Stomach (tissue), 8 donors: ENCODE measurements at regions not wholly inside any gene's neighbourhood (a gene's known extent, or its start where the extent isn't known, plus 50 kb on each side); places are given as distances from the start of the nearest gene placed in this dataset.

Experiments used
- DNase-seq, 2 donors: peaks; one replicate each; pipeline versions ENCODE4 v3.0.0 to v3.0.0-alpha.2; 2013 to 2019
- H3K27ac ChIP-seq, 5 donors: fragments of 200-600 bp in 4 of 5; sonication (generic) in 4 of 5; one replicate each; pipeline ENCODE4 v1.5.1; 2013 to 2019; ENCODE audit warnings: mild to moderate bottlenecking in 1 of 5, moderate library complexity in 1 of 5
- H3K27me3 ChIP-seq, 3 donors: fragments of 200-600 bp; sonication (generic); one replicate each; pipeline ENCODE4 v1.5.1; 2017 to 2019; ENCODE audit warnings: mixed run types in 1 of 3
- H3K36me3 ChIP-seq, 4 donors: fragments of 200-600 bp; sonication (generic); 1 replicate in 3 of 4; 2 replicates in 1 of 4; pipeline ENCODE4 v1.5.1; 2016 to 2019
- H3K4me1 ChIP-seq, 4 donors: fragments of 200-600 bp; sonication (generic); one replicate each; pipeline ENCODE4 v1.5.1; 2016 to 2019
- H3K4me3 ChIP-seq, 4 donors: fragments of 200-600 bp; sonication (generic) in 3 of 4; one replicate each; pipeline ENCODE4 v1.5.1; 2016 to 2019; ENCODE audit warnings: mild to moderate bottlenecking in 1 of 4
- H3K9me3 ChIP-seq, 4 donors: fragments of 200-600 bp; sonication (generic); one replicate each; pipeline ENCODE4 v1.5.1; 2016 to 2019
- EP300 ChIP-seq: sonication (generic); formaldehyde crosslinking; IDR thresholded peaks from one replicate; pipeline ENCODE4 v1.6.1; 2017; ENCODE audit warnings: antibody characterized with exemption
- POLR2A ChIP-seq, 4 donors: fragments of 450-650 bp; IDR thresholded peaks; one replicate each; pipeline ENCODE4 v1.6.1; 2016; ENCODE audit warnings: antibody characterized with exemption in 4 of 4, control low read depth in 2 of 4, mild to moderate bottlenecking in 1 of 4, moderate library complexity in 1 of 4
- POLR2AphosphoS5 ChIP-seq, 3 donors: sonication (generic); formaldehyde crosslinking; IDR thresholded peaks; one replicate each; pipeline ENCODE4 v1.6.1; 2016; ENCODE audit warnings: antibody characterized with exemption in 3 of 3
- WGBS, 5 donors: extraction: QIAGEN DNeasy Blood & Tissue Kit in 3 of 5; methylation state at CpG; one replicate each; pipeline versions ENCODE4 v1.1.5 to v1.1.7; 2013 to 2018; 5-methylcytosine and 5-hydroxymethylcytosine counted together
- intact Hi-C: fragments of 100-400 bp; cut with DNase I; formaldehyde crosslinking; loops from one replicate; pipeline ENCODE4 v1.15.1; 2023; ENCODE audit warnings: low total_unique reads
- TF ChIP-seq, protein P1 (sequence below), 7 experiments: fragments of 450-650 bp in 4 of 7; fragments of 200-600 bp in 3 of 7; sonication (generic) in 3 of 7; IDR thresholded peaks; one replicate each; pipeline ENCODE4 v1.5.1; 2016 to 2019; ENCODE audit warnings: antibody characterized with exemption in 7 of 7, control low read depth in 2 of 7, mild to moderate bottlenecking in 1 of 7
- donor health status: healthy with polysubstance abuse.
- donor health status: Bipolar disorder and iron deficiency.
- donor health status: healthy.

DNA sequence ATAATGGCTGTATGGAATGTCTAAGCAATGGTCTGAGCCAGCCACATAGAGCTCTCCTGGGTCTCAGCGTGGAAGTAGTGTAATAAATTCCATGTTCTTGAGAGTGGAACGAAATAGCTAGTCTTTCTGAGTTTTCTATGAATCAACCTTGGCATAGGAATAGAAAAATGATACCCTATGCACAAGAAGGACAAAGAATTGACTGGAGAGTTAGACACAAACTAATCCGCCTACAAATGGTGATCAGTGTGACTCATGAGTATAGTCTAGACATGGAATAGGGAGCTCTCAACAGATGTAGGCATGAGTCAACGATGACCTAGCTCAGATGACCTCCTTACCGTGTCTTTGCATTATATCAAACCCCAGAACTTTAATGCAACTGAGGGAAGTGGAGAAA, 256.8 kb upstream of the GRIN3A start:
- no peak for TF ChIP-seq EP300
- no peak for TF ChIP-seq POLR2A (IDR thresholded peaks at IDR 0.05)
- TF ChIP-seq POLR2AphosphoS5 (IDR thresholded peaks at IDR 0.05) = no peak
- TF ChIP-seq, protein P1, sequence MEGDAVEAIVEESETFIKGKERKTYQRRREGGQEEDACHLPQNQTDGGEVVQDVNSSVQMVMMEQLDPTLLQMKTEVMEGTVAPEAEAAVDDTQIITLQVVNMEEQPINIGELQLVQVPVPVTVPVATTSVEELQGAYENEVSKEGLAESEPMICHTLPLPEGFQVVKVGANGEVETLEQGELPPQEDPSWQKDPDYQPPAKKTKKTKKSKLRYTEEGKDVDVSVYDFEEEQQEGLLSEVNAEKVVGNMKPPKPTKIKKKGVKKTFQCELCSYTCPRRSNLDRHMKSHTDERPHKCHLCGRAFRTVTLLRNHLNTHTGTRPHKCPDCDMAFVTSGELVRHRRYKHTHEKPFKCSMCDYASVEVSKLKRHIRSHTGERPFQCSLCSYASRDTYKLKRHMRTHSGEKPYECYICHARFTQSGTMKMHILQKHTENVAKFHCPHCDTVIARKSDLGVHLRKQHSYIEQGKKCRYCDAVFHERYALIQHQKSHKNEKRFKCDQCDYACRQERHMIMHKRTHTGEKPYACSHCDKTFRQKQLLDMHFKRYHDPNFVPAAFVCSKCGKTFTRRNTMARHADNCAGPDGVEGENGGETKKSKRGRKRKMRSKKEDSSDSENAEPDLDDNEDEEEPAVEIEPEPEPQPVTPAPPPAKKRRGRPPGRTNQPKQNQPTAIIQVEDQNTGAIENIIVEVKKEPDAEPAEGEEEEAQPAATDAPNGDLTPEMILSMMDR (IDR thresholded peaks at IDR 0.05) = no peak
- Histone ChIP-seq H3K4me3 (no peak overlapping the region), H3K27me3 (no peaks in the 10 kb centered on the region), H3K27ac (no peak overlapping the region), H3K36me3 (no peaks in the 10 kb centered on the region), H3K9me3 (no peaks in the 10 kb centered on the region), H3K4me1 (no peaks in the 10 kb centered on the region)
- intact Hi-C loops = no loop called here
- no peak for DNase-seq
- WGBS, 5 donors = 52 to 63% (median 60%) methylated on average over 5 of the region's 5 CpGs

DNA sequence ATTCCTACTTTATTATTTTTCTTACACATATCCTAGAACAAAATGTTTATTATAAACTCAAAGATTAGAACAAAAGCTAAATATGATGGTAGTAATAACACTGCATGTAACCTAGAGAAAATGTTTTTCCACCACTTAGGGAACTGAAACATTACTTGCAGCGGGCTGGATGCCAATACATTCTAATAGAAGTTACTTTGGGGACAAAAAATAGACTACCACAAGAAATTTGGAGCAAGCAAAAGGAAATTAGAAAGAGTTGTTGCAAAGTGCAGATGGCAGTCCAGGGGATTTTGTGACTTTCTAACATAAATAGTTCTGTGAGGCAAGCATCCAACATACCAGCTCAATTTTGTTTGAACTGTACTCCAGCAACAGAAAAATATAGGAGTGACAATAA, 255.3 kb upstream of the GRIN3A start:
- 66 to 80% (median 69%) methylated on average over 1 of the region's 1 CpG for whole genome bisulfite sequencing, 5 donors

DNA sequence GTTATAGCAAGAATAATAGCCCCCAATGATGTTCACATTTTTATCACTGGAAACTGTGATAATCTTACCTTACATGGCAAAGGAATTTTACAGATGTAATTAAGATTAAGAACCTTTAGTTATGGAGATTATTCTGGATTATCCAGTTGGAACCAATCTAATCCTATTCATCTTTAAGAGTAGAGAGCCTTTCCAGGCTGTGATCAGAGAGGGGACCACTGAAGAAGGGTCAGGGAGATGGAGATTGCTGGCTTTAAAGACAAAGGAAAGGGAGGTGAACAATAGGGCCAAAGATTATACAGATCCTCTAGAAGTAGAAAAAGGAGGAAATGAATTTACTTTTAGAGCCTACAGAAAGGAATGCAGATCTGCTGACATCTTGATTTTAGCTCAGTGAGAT, 253.5 kb upstream of the GRIN3A start:
- no peak for DNase-seq
- H3K4me3 ChIP-seq = no peak overlapping the region
- H3K9me3 ChIP-seq = no peaks in the 10 kb centered on the region
- no peak overlapping the region for H3K27ac ChIP-seq
- no peaks in the 10 kb centered on the region for H3K27me3 ChIP-seq
- intact Hi-C loops = no loop called here
- no peaks in the 10 kb centered on the region for H3K36me3 ChIP-seq
- H3K4me1 ChIP-seq = no peaks in the 10 kb centered on the region
- TF ChIP-seq EP300 (no peak), POLR2A (IDR thresholded peaks at IDR 0.05) (no peak), POLR2AphosphoS5 (IDR thresholded peaks at IDR 0.05) (no peak)
- TF ChIP-seq, protein P1 (IDR thresholded peaks at IDR 0.05) = no peak

More for the DNA sequence above, 255.3 kb upstream of the GRIN3A start:
- Histone ChIP-seq H3K27me3 (no peaks in the 10 kb centered on the region), H3K9me3 (no peaks in the 10 kb centered on the region), H3K36me3 (no peaks in the 10 kb centered on the region), H3K4me1 (no peaks in the 10 kb centered on the region), H3K4me3 (no peak overlapping the region), H3K27ac (no peak overlapping the region)
- no peak for TF ChIP-seq POLR2A (IDR thresholded peaks at IDR 0.05)
- TF ChIP-seq POLR2AphosphoS5 (IDR thresholded peaks at IDR 0.05) = no peak
- TF ChIP-seq, protein P1 (IDR thresholded peaks at IDR 0.05) = no peak
- TF ChIP-seq EP300 = no peak
- intact Hi-C loops = no loop called here
- DNase-seq = no peak

DNA sequence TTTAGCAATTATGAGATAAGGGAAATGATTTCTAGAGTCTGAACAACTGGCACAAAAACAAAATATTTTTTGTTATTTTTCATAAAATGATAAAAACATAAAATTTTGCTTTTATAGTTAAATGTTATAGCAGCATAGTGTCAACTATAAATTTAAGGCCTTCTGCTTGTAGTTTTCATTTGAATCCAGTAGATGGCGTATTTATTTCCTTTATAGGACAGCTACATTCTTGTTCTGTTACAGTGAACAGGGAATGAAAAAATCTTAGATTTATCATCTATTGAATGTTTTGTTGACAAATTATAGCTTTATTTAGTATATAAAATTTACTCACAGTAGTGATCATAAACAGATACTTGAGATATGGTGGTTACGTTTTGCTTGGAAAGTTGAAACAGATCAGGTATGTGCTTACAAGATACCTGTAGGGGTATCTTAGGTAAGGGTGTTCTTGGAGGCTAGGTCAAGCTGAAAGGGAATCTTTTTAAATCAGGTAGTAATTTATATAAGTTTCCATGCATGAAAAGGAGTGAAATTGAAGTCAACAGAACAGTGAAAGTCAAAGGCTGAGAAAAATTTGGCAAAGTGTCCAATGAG, 239.3 kb upstream of the GRIN3A start:
- no peaks in the 10 kb centered on the region for H3K9me3 ChIP-seq
- WGBS, 5 donors = 0 to 27% (median 2%) methylated on average over 2 of the region's 2 CpGs
- no peak overlapping the region for H3K4me3 ChIP-seq
- H3K27me3 ChIP-seq = no peaks in the 10 kb centered on the region
- H3K36me3 ChIP-seq = no peaks in the 10 kb centered on the region
- peak in 1 of 2 donors; percentile 19 for DNase-seq
- no peaks in the 10 kb centered on the region for H3K4me1 ChIP-seq
- TF ChIP-seq EP300 (no peak), POLR2A (IDR thresholded peaks at IDR 0.05) (no peak)
- TF ChIP-seq, protein P1 (IDR thresholded peaks at IDR 0.05) = peak in 4 of 7 experiments; percentile 29 to 53 (median 38)
- no peak overlapping the region for H3K27ac ChIP-seq
- intact Hi-C loops = no loop called here
